Thymus (tissue), 11 donors: ENCODE measurements at regions not wholly inside any gene's neighbourhood (a gene's known extent, or its start where the extent isn't known, plus 50 kb on each side); places are given as distances from the start of the nearest gene placed in this dataset.
"Not testable (repeated sequence)": the region's sequence is repeated elsewhere in the genome, so short reads cannot be mapped to it uniquely, and the experiment has no call there.

Source experiments
- DNase-seq, 9 donors: peaks; one replicate each; pipeline ENCODE4 v3.0.0-alpha.2; 2013; ENCODE audit warnings: low spot score in 9 of 9, low read depth in 6 of 9, missing footprints in 1 of 9
- H3K27ac ChIP-seq, 2 donors: one replicate each; pipeline ENCODE4 v1.5.1; 2013; ENCODE audit warnings: control low read depth in 1 of 2, low read depth in 1 of 2, low read length in 1 of 2, mild to moderate bottlenecking in 1 of 2, moderate library complexity in 1 of 2
- H3K27me3 ChIP-seq, 2 donors: one replicate each; pipeline ENCODE4 v1.5.1; 2013; ENCODE audit warnings: low read length in 1 of 2; ENCODE audit not compliant: control insufficient read depth in 2 of 2, insufficient read depth in 1 of 2
- H3K36me3 ChIP-seq, 2 donors: one replicate each; pipeline ENCODE4 v1.5.1; 2013; ENCODE audit warnings: low read length in 1 of 2, mild to moderate bottlenecking in 1 of 2, moderate library complexity in 1 of 2; ENCODE audit not compliant: control insufficient read depth in 2 of 2, insufficient read depth in 2 of 2
- H3K4me1 ChIP-seq, 2 donors: one replicate each; pipeline ENCODE4 v1.5.1; 2013; ENCODE audit warnings: low read length in 2 of 2; ENCODE audit not compliant: control insufficient read depth in 2 of 2, insufficient read depth in 2 of 2
- H3K4me3 ChIP-seq, 2 donors: one replicate each; pipeline ENCODE4 v1.5.1; 2013; ENCODE audit warnings: low read length in 2 of 2, control low read depth in 1 of 2, mild to moderate bottlenecking in 1 of 2
- H3K9me3 ChIP-seq, 2 donors: one replicate each; pipeline ENCODE4 v1.5.1; 2013; ENCODE audit warnings: low read length in 1 of 2, mild to moderate bottlenecking in 1 of 2; ENCODE audit not compliant: control insufficient read depth in 2 of 2, insufficient read depth in 1 of 2
- WGBS: extraction: QIAGEN DNeasy Blood & Tissue Kit; methylation state at CpG from one replicate; pipeline ENCODE4 v1.1.7; 2013; 5-methylcytosine and 5-hydroxymethylcytosine counted together
- donor health status: healthy.

DNA sequence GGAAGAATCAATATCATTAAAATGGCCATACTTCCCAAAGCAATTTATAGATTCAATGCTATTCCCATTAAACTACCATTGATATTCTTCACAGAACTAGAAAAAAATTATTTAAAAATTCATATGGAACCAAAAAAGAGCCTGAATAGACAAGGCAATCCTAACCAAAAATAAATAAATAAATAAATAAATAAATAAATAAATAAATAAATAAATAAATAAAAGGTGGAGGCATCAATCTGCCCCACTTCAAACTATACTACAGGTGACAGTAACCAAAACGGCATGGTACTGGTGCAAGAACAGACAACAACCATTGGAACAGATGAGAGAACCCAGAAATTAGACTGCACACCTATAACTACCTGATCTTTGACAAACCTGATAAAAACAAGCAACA, 598.5 kb upstream of the GRM3 start:
- H3K4me3 ChIP-seq, H3K9me3 ChIP-seq, H3K36me3 ChIP-seq, H3K27me3 ChIP-seq, H3K27ac ChIP-seq, DNase-seq, H3K4me1 ChIP-seq: not testable (repeated sequence)
- 96% methylated on average over 1 of the region's 1 CpG for WGBS

DNA sequence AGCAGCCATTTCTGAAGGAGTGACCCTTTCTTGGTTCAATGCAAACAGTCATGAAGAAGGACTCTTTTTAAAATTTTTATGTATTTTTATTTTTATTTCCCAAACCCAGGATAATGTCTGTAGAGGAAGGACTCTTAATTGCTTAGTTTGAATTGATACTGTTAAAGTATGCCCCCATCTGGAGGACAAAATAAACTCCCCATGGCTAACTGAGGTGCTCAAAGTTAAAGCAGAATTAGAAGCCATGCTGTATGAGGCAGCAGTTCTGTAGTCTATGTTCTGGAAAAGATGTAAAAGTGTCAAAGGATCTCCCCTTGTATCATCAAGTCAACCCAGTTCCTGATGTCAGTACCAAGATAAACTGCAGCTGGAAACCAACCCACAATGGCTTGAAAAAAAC, 617.9 kb upstream of the GRM3 start:
- H3K27ac ChIP-seq: no peak overlapping the region
- H3K9me3 ChIP-seq: no peaks in the 10 kb centered on the region
- H3K4me1 ChIP-seq: no peaks in the 10 kb centered on the region
- no peak for DNase-seq
- H3K36me3 ChIP-seq: no peaks in the 10 kb centered on the region
- no peak overlapping the region for H3K4me3 ChIP-seq
- no peaks in the 10 kb centered on the region for H3K27me3 ChIP-seq

DNA sequence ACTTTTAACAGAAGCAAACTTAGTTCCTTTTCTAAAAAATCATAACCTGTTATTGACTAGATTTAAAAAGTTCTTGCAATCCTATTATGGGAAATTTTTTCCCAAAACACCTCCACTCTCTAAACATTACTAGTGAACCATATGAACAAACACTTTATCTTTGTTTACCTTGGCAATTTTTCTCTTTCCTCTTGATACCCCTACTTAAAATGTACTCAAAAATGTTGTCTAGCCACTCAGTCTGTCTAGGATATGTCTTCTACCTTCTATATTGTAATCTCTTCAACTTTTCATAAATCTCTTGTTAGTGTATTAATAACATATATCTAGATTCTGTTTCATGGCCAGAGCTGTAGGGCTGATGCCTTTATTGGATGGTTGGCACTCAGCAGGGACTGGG, 630.0 kb upstream of the GRM3 start:
- H3K9me3 ChIP-seq: no peaks in the 10 kb centered on the region
- no peak for DNase-seq
- no peaks in the 10 kb centered on the region for H3K36me3 ChIP-seq
- no peak overlapping the region for H3K27ac ChIP-seq
- no peaks in the 10 kb centered on the region for H3K27me3 ChIP-seq
- no peak overlapping the region for H3K4me3 ChIP-seq
- no peaks in the 10 kb centered on the region for H3K4me1 ChIP-seq

DNA sequence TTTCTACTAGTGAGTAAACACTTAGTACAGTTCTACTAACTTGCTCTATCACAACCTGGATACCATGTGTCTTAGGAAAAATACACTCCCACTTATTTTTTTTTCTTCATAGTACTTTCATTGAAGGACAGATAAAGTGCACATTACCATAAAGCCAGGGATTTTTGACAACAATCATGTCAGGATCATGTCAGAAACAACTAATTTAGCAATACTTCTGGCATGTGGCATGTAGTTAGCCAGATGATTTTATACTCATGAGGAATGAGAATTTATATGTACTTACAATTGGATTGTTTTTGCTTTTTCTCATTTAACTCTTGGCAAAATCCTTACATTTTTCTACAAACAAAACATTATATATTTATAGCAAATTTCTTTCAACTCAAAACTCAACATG, 630.7 kb upstream of the GRM3 start:
- no peak for DNase-seq
- Histone ChIP-seq H3K27ac (no peak overlapping the region), H3K36me3 (no peaks in the 10 kb centered on the region), H3K4me1 (no peaks in the 10 kb centered on the region), H3K9me3 (no peaks in the 10 kb centered on the region), H3K4me3 (no peak overlapping the region), H3K27me3 (no peaks in the 10 kb centered on the region)

DNA sequence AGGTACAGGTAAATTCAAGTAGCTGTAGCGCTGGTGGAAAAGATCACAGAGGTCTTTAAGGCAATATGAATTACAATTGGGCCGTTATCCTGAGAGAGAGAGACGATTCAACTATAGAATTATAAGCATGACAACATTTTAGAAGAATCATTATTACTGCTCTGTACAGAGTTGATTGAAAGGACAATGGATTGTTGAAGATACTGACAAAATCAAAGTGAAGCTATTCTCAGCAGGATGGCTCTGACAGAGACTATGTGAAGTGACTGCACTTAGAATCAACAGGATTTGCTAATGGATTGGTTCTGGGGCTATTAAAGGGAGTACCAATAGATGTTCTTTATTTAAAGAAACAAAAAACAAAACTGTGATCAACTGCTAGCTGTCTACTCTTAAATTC, 634.8 kb upstream of the GRM3 start:
- H3K4me1 ChIP-seq: no peaks in the 10 kb centered on the region
- no peak overlapping the region for H3K27ac ChIP-seq
- 87% methylated on average over 3 of the region's 3 CpGs for WGBS
- H3K9me3 ChIP-seq: no peaks in the 10 kb centered on the region
- H3K36me3 ChIP-seq: no peaks in the 10 kb centered on the region
- DNase-seq: no peak
- no peak overlapping the region for H3K4me3 ChIP-seq
- H3K27me3 ChIP-seq: no peaks in the 10 kb centered on the region

DNA sequence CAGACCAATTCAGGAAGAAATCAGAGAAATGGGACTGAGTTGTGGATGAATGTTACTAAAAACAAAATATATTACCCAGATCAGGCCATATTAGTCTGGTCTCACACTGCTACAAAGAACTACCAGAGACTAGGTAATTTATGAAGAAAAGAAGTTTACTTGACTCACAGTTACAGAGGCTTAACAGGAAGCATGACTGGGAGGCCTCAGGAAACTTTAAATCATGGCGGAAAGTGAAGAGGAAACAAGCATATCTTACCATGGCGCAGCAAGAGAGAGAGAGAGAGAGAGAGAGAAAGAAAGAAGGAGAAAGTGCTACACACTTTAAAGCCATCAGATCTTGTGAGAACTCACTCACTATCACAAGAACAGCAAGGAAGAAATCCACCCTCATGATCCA, 636.8 kb upstream of the GRM3 start:
- H3K4me1 ChIP-seq: no peaks in the 10 kb centered on the region
- H3K36me3 ChIP-seq: no peaks in the 10 kb centered on the region
- H3K27me3 ChIP-seq: no peaks in the 10 kb centered on the region
- H3K9me3 ChIP-seq: peaks cover 0 to 13% of the 10 kb centered on the region in 2 donors
- DNase-seq: no peak
- 45% methylated on average over 2 of the region's 2 CpGs for WGBS
- no peak overlapping the region for H3K4me3 ChIP-seq
- H3K27ac ChIP-seq: no peak overlapping the region

DNA sequence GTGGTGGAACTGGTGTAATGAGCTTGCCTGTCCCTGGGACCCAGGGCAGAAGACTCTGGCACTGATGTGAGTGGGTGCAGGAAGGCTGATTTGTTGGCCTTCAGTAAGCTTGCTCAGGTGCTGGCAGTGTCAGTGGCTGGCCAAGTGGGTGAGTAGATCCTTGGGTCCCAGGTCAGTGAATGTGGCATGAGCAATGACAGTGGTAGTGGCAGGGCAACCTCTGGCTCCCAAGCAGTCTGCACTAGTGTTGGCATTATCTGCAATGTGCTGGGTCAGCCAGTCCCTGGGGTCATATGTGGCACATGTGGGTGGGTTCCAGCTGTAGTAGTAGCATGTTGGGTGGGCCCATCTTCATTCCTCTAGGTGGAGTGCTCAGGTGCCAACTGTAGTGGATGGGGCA, 640.9 kb upstream of the GRM3 start:
- peaks cover 0 to 15% of the 10 kb centered on the region in 2 donors for H3K9me3 ChIP-seq

DNA sequence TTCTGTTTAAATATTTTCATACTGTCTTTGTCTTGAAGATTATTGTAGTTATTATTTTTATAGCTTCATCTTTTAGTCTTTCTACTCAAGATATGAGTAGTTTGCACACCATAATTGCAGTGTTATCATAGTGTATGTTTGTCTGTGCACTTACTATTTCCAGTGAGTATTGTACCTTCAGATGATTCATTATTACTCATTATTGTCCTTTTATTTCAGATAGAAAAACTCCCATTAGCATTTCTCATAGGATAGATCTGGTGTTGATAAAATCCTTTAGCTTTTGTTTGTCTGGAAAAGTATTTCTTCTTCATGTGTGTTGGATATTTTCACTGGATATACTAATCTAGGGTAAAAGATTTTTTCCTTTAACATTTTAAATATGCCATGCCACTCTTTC, 646.2 kb upstream of the GRM3 start:
- DNase-seq: no peak
- H3K4me1 ChIP-seq: no peaks in the 10 kb centered on the region
- H3K27ac ChIP-seq: no peak overlapping the region
- peaks cover 0 to 2% of the 10 kb centered on the region in 2 donors for H3K9me3 ChIP-seq
- no peaks in the 10 kb centered on the region for H3K27me3 ChIP-seq
- H3K4me3 ChIP-seq: no peak overlapping the region
- H3K36me3 ChIP-seq: no peaks in the 10 kb centered on the region

More for the DNA sequence above, 640.9 kb upstream of the GRM3 start:
- DNase-seq: no peak
- Histone ChIP-seq H3K36me3 (no peaks in the 10 kb centered on the region), H3K4me1 (no peaks in the 10 kb centered on the region), H3K27ac (no peak overlapping the region), H3K27me3 (no peaks in the 10 kb centered on the region), H3K4me3 (no peak overlapping the region)

DNA sequence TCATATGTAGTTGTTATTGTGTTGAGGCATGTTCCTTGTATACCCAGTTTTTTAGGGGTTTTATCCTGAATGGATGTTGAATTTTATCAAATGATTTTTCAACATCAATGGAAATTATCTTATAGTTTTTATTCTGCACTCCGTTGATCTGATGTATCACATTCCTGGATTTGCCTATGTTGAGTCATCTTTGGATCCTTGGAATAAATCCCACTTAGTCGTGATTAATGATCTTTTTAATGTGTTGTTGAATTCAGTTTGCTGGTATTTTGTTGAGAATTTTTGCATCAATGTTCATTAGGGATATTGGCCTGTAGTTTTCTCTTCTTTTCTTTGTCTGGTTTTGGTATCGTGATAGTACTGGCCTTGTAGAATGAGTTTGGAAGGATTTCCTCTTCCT, 648.6 kb upstream of the GRM3 start:
- WGBS: 87% methylated on average over 3 of the region's 3 CpGs
- Histone ChIP-seq H3K36me3 (no peaks in the 10 kb centered on the region), H3K27me3 (no peaks in the 10 kb centered on the region), H3K9me3 (no peaks in the 10 kb centered on the region), H3K27ac (no peak overlapping the region), H3K4me1 (no peaks in the 10 kb centered on the region), H3K4me3 (no peak overlapping the region)
- DNase-seq: no peak

DNA sequence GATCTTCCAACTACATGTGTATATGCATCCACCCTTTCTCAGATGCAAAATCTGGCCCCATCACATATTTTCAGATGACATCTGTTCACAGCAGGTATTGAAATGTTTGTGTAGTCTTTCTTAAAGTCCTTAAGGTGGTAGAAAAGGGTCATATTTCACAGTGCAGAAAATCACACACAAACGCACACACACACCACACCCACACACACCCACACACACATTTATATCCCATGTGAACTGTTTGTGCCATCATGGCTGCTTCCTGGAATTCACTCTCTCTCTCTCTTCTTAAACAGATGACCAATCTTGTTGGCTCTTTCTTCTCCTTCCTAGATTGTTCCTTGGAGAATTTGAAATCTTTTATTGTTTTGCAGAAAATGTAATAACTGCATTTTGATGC, 663.0 kb upstream of the GRM3 start:
- no peaks in the 10 kb centered on the region for H3K4me1 ChIP-seq
- no peaks in the 10 kb centered on the region for H3K36me3 ChIP-seq
- H3K9me3 ChIP-seq: no peaks in the 10 kb centered on the region
- no peaks in the 10 kb centered on the region for H3K27me3 ChIP-seq
- no peak overlapping the region for H3K27ac ChIP-seq
- WGBS: 88% methylated on average over 1 of the region's 1 CpG
- H3K4me3 ChIP-seq: no peak overlapping the region
- no peak for DNase-seq
